IMR-90 (cell line): ENCODE measurements at regions not wholly inside any gene's neighbourhood (a gene's known extent, or its start where the extent isn't known, plus 50 kb on each side); places are given as distances from the start of the nearest gene placed in this dataset.

ENCODE experiments used
- ATAC-seq: fragments of 200-7000 bp; cut with Tn5 transposase; 2 replicates; pipeline ENCODE4 v1.9.1; 2020; ENCODE audit warnings: low read depth, mild to moderate bottlenecking, moderate library complexity
- BruUV-seq: library from RNA; stranded (reverse); fragments of 400-500 nt; replicated peaks from 2 replicates; lab custom pipeline; 2021; lab: Mats Ljungman, UMichigan
- CTCF ChIA-PET: fragments of 300-600 bp; formaldehyde crosslinking; extraction: SDS; loops from one replicate; lab custom pipeline; 2021; ENCODE audit warnings: antibody characterized with exemption; lab: Yijun Ruan, JAX
- POLR2A ChIA-PET: fragments of 300-600 bp; sonication (Branson Sonifier 250); formaldehyde crosslinking; loops from one replicate; lab custom pipeline; 2022; ENCODE audit warnings: antibody characterized with exemption; ENCODE audit not compliant: unreplicated experiment; lab: Charles Lee
- DNase-seq: peaks from one replicate; pipeline ENCODE4 v3.0.0; 2013
- H2AFZ ChIP-seq: replicated peaks from 2 replicates; pipeline ENCODE3; 2013; ENCODE audit warnings: low read length, mild to moderate bottlenecking; ENCODE audit not compliant: poor library complexity
- H2AK5ac ChIP-seq: 2 replicates; pipeline ENCODE4 v1.6.1; 2013; ENCODE audit warnings: low read depth, low read length, inconsistent platforms
- H2AK9ac ChIP-seq: replicated peaks from 2 replicates; pipeline ENCODE3; 2013; ENCODE audit warnings: mild to moderate bottlenecking, low read depth, low read length, moderate library complexity; ENCODE audit not compliant: poor library complexity
- H2BK120ac ChIP-seq: 2 replicates; pipeline ENCODE4 v1.6.1; 2013; ENCODE audit warnings: low read depth, low read length, inconsistent platforms
- H2BK15ac ChIP-seq: 3 replicates; pipeline ENCODE4 v1.6.1; 2013; ENCODE audit warnings: low read depth, low read length, inconsistent platforms
- H2BK20ac ChIP-seq: 2 replicates; pipeline ENCODE4 v1.6.1; 2013; ENCODE audit warnings: low read depth, mild to moderate bottlenecking, inconsistent platforms, low read length, moderate library complexity
- H2BK5ac ChIP-seq: 2 replicates; pipeline ENCODE4 v1.6.1; 2013; ENCODE audit warnings: mild to moderate bottlenecking, low read depth, low read length, inconsistent platforms; ENCODE audit not compliant: poor library complexity, severe bottlenecking
- H3K14ac ChIP-seq: replicated peaks from 2 replicates; pipeline ENCODE4 v1.6.1; 2013; ENCODE audit warnings: low read depth, low read length, inconsistent platforms
- H3K18ac ChIP-seq: 2 replicates; pipeline ENCODE4 v1.6.1; 2013; ENCODE audit warnings: low read depth, low read length, control low read depth
- H3K23ac ChIP-seq: 2 replicates; pipeline ENCODE4 v1.6.1; 2013; ENCODE audit warnings: low read depth, low read length, inconsistent platforms
- H3K27ac ChIP-seq: 2 replicates; pipeline ENCODE4 v1.5.1; 2013; ENCODE audit warnings: mild to moderate bottlenecking, control low read depth, low read length; ENCODE audit not compliant: insufficient read depth
- H3K27me3 ChIP-seq: 2 replicates; pipeline ENCODE4 v1.6.1; 2013; ENCODE audit warnings: low read length; ENCODE audit not compliant: control insufficient read depth, insufficient read depth
- H3K36me3 ChIP-seq: 2 replicates; pipeline ENCODE4 v1.6.1; 2013; ENCODE audit warnings: low read length, mixed read lengths; ENCODE audit not compliant: control insufficient read depth, insufficient read depth
- H3K4ac ChIP-seq: 2 replicates; pipeline ENCODE4 v1.6.1; 2013; ENCODE audit warnings: low read depth, low read length, inconsistent platforms
- H3K4me1 ChIP-seq: 2 replicates; pipeline ENCODE4 v1.6.1; 2013; ENCODE audit warnings: low read length, mixed read lengths; ENCODE audit not compliant: control insufficient read depth, insufficient read depth
- H3K4me2 ChIP-seq: 2 replicates; pipeline ENCODE4 v1.6.1; 2013; ENCODE audit warnings: low read depth, mild to moderate bottlenecking, control low read depth, low read length, moderate library complexity
- H3K4me3 ChIP-seq: 2 replicates; pipeline ENCODE4 v1.5.1; 2013; ENCODE audit warnings: low read depth, mild to moderate bottlenecking, control low read depth, low read length, moderate library complexity; ENCODE audit not compliant: insufficient read depth
- H3K56ac ChIP-seq: 2 replicates; pipeline ENCODE4 v1.6.1; 2013; ENCODE audit warnings: low read length, inconsistent platforms; ENCODE audit not compliant: insufficient read depth; ENCODE audit errors: extremely low read depth
- H3K79me1 ChIP-seq, 2 experiments: 2 replicates each; pipeline ENCODE4 v1.6.1; 2013; ENCODE audit warnings: low read length in 2 of 2, inconsistent platforms in 1 of 2, low read depth in 1 of 2
- H3K9ac ChIP-seq: 2 replicates; pipeline ENCODE4 v1.6.1; 2013; ENCODE audit warnings: low read depth, low read length, control low read depth
- H3K9me1 ChIP-seq: 2 replicates; pipeline ENCODE4 v1.6.1; 2013; ENCODE audit warnings: low read length, inconsistent platforms; ENCODE audit not compliant: insufficient read depth
- H3K9me3 ChIP-seq: 2 replicates; pipeline ENCODE4 v1.6.1; 2013; ENCODE audit warnings: low read length; ENCODE audit not compliant: control insufficient read depth, insufficient read depth
- H4K20me1 ChIP-seq: 2 replicates; pipeline ENCODE4 v1.6.1; 2013; ENCODE audit warnings: low read length, inconsistent platforms; ENCODE audit not compliant: insufficient read depth
- H4K5ac ChIP-seq: 2 replicates; pipeline ENCODE4 v1.6.1; 2013; ENCODE audit warnings: mild to moderate bottlenecking, low read depth, low read length, control low read depth
- H4K8ac ChIP-seq, 2 experiments: 2 replicates each; pipeline ENCODE4 v1.6.1; 2013; ENCODE audit warnings: low read depth in 2 of 2, low read length in 2 of 2, control low read depth in 1 of 2, inconsistent platforms in 1 of 2
- H4K91ac ChIP-seq: 2 replicates; pipeline ENCODE4 v1.6.1; 2013; ENCODE audit warnings: low read depth, low read length, inconsistent platforms; ENCODE audit not compliant: insufficient read depth
- BHLHE40 ChIP-seq: fragments of 150-350 bp; IDR thresholded peaks from 2 replicates; pipeline ENCODE4 v1.6.1; 2016; ENCODE audit warnings: mild to moderate bottlenecking, low read depth, low read length
- CEBPB ChIP-seq: IDR thresholded peaks from 2 replicates; pipeline ENCODE4 v1.6.1; 2012; ENCODE audit warnings: low read depth, low read length, improper control_type of control experiment
- CHD1 ChIP-seq: IDR thresholded peaks from 2 replicates; pipeline ENCODE4 v1.6.1; 2012; ENCODE audit warnings: low read depth, low read length, improper control_type of control experiment
- ELK1 ChIP-seq: fragments of 150-350 bp; IDR thresholded peaks from 2 replicates; pipeline ENCODE4 v1.6.1; 2016; ENCODE audit warnings: low read depth, mild to moderate bottlenecking, low read length, moderate library complexity, borderline replicate concordance
- FOS ChIP-seq: fragments of 150-350 bp; IDR thresholded peaks from 2 replicates; pipeline ENCODE4 v1.6.1; 2016; ENCODE audit warnings: low read depth, low read length
- MAFK ChIP-seq: IDR thresholded peaks from 2 replicates; pipeline ENCODE4 v1.6.1; 2012; ENCODE audit warnings: low read depth, low read length, improper control_type of control experiment
- MAZ ChIP-seq: IDR thresholded peaks from 2 replicates; pipeline ENCODE4 v1.6.1; 2012; ENCODE audit warnings: low read depth, mild to moderate bottlenecking, low read length, improper control_type of control experiment, moderate library complexity, borderline replicate concordance
- POLR2A ChIP-seq: IDR thresholded peaks from 2 replicates; pipeline ENCODE4 v1.6.1; 2012; ENCODE audit warnings: mild to moderate bottlenecking, low read depth, low read length
- RAD21 ChIP-seq: IDR thresholded peaks from 2 replicates; pipeline ENCODE4 v1.6.1; 2012; ENCODE audit warnings: low read length, improper control_type of control experiment
- RFX5 ChIP-seq: IDR thresholded peaks from 2 replicates; pipeline ENCODE4 v1.8.0; 2012; ENCODE audit warnings: low read depth, mild to moderate bottlenecking, low read length, moderate library complexity
- SMC3 ChIP-seq: fragments of 150-350 bp; IDR thresholded peaks from 2 replicates; pipeline ENCODE4 v1.6.1; 2016; ENCODE audit warnings: low read depth, mild to moderate bottlenecking, antibody characterized with exemption, low read length, moderate library complexity
- USF2 ChIP-seq: fragments of 150-350 bp; IDR thresholded peaks from 2 replicates; pipeline ENCODE4 v1.6.1; 2017; ENCODE audit warnings: mild to moderate bottlenecking, antibody characterized with exemption, low read length, low read depth
- WGBS, 2 experiments: methylation state at CpG; one replicate each; pipeline versions ENCODE4 v1.1.5 to v1.1.7; 2013; ENCODE audit warnings: missing lambda C conversion rate in 2 of 2; ENCODE audit not compliant: insufficient read length in 1 of 2; ENCODE audit errors: extremely low coverage in 2 of 2; 5-methylcytosine and 5-hydroxymethylcytosine counted together
- dilution Hi-C: fragments of 300-500 bp; cut with HindIII; formaldehyde crosslinking; loops from one replicate; pipeline ENCODE4 v1.14.3; 2018; ENCODE audit warnings: low sequenced_read_pairs; ENCODE audit not compliant: unreplicated experiment
- in situ Hi-C: fragments of 300-500 bp; cut with MboI; formaldehyde crosslinking; loops from 3 replicates; pipeline ENCODE4 v1.14.3; 2019; ENCODE audit warnings: low sequenced_read_pairs, inconsistent platforms, mixed read lengths
- intact Hi-C: fragments of 100-400 bp; cut with micrococcal nuclease; formaldehyde crosslinking; loops from 2 replicates; pipeline ENCODE4 v1.10.0; 2022

- dilution Hi-C loops, result no loop called here
- no peak overlapping the region for H3K9ac ChIP-seq
- ATAC-seq, result no peak
These were observed 114.7 kb downstream of the BEGAIN start for GRCh38 chr14:100472491-100472890.

More at GRCh38 chr14:100472491-100472890, 114.7 kb downstream of the BEGAIN start:
- Histone ChIP-seq H4K5ac (no peak overlapping the region), H2BK20ac (no peak overlapping the region), H2AK9ac (no peak overlapping the region), H3K9me1 (peaks cover 16% of the 10 kb centered on the region), H3K4me3 (no peak overlapping the region), H2AK5ac (no peak overlapping the region), H3K9me3 (no peaks in the 10 kb centered on the region), H3K4me2 (no peak overlapping the region), H2AFZ (no peak overlapping the region), H3K27ac (no peak overlapping the region), H3K18ac (no peak overlapping the region), H3K79me1 (peaks cover 0 to 5% of the 10 kb centered on the region in 2 experiments; a peak in 1 of 4 replicates), H2BK5ac (no peak overlapping the region), H3K23ac (no peak overlapping the region), H4K8ac (no peak overlapping the region), H3K56ac (no peak overlapping the region), H3K14ac (no peak overlapping the region), H4K91ac (no peak overlapping the region), H3K27me3 (no peaks in the 10 kb centered on the region), H3K4ac (no peak overlapping the region), H4K20me1 (peaks cover 29% of the 10 kb centered on the region), H3K36me3 (peaks cover 6% of the 10 kb centered on the region; the same call in 1 of the 2 replicates), H3K4me1 (peaks cover 8% of the 10 kb centered on the region), H2BK120ac (no peak overlapping the region), H2BK15ac (no peak overlapping the region)
- ChIA-PET POLR2A (no interaction called here), CTCF (no interaction called here)
- TF ChIP-seq ELK1 (no peak), CEBPB (no peak), SMC3 (no peak), RFX5 (no peak), CHD1 (no peak), RAD21 (no peak), MAFK (no peak), USF2 (no peak), POLR2A (no peak), BHLHE40 (no peak), FOS (no peak), MAZ (no peak)
- intact Hi-C loops (no loop called here), in situ Hi-C loops (no loop called here)
- WGBS, 2 experiments, result 100% methylated on average over 2 of the region's 7 CpGs; no CpG with 5 or more reads in 1 of the 2 experiments
- no TSS peak for BruUV-seq
- DNase-seq, result no peak
